Esophagus squamous epithelium (tissue), 5 donors: ENCODE measurements at regions not wholly inside any gene's neighbourhood (a gene's known extent, or its start where the extent isn't known, plus 50 kb on each side); places are given as distances from the start of the nearest gene placed in this dataset.

Source experiments
- DNase-seq: peaks from one replicate; lab custom pipeline; 2025; lab: John Stamatoyannopoulos, UW
- H3K27ac ChIP-seq, 4 donors: fragments of 200-600 bp; sonication (generic); one replicate each; pipeline ENCODE4 v1.5.1; 2016 to 2019; ENCODE audit warnings: mild to moderate bottlenecking in 1 of 4
- H3K27me3 ChIP-seq, 4 donors: fragments of 200-600 bp; sonication (generic); 1 replicate in 3 of 4; 2 replicates in 1 of 4; pipeline versions ENCODE4 v1.5.1 to v1.6.0; 2017 to 2021; ENCODE audit warnings: antibody characterized with exemption in 1 of 4
- H3K36me3 ChIP-seq, 3 donors: fragments of 200-600 bp; sonication (generic); one replicate each; pipeline ENCODE4 v1.5.1; 2016 to 2019
- H3K4me1 ChIP-seq, 3 donors: fragments of 200-600 bp; sonication (generic); one replicate each; pipeline ENCODE4 v1.5.1; 2017 to 2019
- H3K4me3 ChIP-seq, 4 donors: fragments of 200-600 bp; sonication (generic); 1 replicate in 3 of 4; 2 replicates in 1 of 4; pipeline ENCODE4 v1.5.1; 2016 to 2019; ENCODE audit warnings: mild to moderate bottlenecking in 2 of 4, moderate library complexity in 1 of 4
- H3K9me3 ChIP-seq, 3 donors: fragments of 200-600 bp; sonication (generic); one replicate each; pipeline ENCODE4 v1.5.1; 2016 to 2019
- CTCF ChIP-seq, 6 experiments: fragments of 450-650 bp in 4 of 6; fragments of 200-600 bp in 2 of 6; sonication (generic) in 2 of 6; IDR thresholded peaks; one replicate each; pipeline ENCODE4 v1.5.1; 2016 to 2019; ENCODE audit warnings: antibody characterized with exemption in 6 of 6, mild to moderate bottlenecking in 4 of 6, moderate library complexity in 4 of 6
- POLR2A ChIP-seq, 4 donors: fragments of 450-650 bp; IDR thresholded peaks; one replicate each; pipeline ENCODE4 v1.6.1; 2017; ENCODE audit warnings: antibody characterized with exemption in 4 of 4, mild to moderate bottlenecking in 4 of 4, moderate library complexity in 3 of 4
- WGBS, 2 donors: methylation state at CpG; one replicate each; pipeline ENCODE4 v1.1.5; 2018; 5-methylcytosine and 5-hydroxymethylcytosine counted together
- intact Hi-C: fragments of 100-400 bp; cut with DNase I; formaldehyde crosslinking; loops from one replicate; pipeline ENCODE4 v1.15.0; 2022
- donor health status: DM: yes; HTN: yes; CAD: no.

- no peaks in the 10 kb centered on the region for H3K36me3 ChIP-seq
- no peak for DNase-seq
- no peak for TF ChIP-seq CTCF (IDR thresholded peaks at IDR 0.05)
- no peak for TF ChIP-seq POLR2A (IDR thresholded peaks at IDR 0.05)
- H3K27ac ChIP-seq, result no peak overlapping the region
- no peak overlapping the region for H3K4me3 ChIP-seq
- intact Hi-C loops, result no loop called here
- WGBS, 2 donors, result 74 to 94% methylated on average over 1 of the region's 1 CpG
- H3K27me3 ChIP-seq, result no peaks in the 10 kb centered on the region
- H3K4me1 ChIP-seq, result no peaks in the 10 kb centered on the region
- H3K9me3 ChIP-seq, result no peaks in the 10 kb centered on the region
These were observed 371.7 kb downstream of the TENT5A start for GRCh38 chr6:81380718-81381338.

GRCh38 chr6:81376745-81377144 lies 375.7 kb downstream of the TENT5A start:
- intact Hi-C loops, result no loop called here
- Histone ChIP-seq H3K36me3 (no peaks in the 10 kb centered on the region), H3K27me3 (no peaks in the 10 kb centered on the region), H3K27ac (no peak overlapping the region), H3K4me1 (no peaks in the 10 kb centered on the region), H3K9me3 (no peaks in the 10 kb centered on the region), H3K4me3 (no peak overlapping the region)
- WGBS, 2 donors, result 81 to 83% methylated on average over 5 of the region's 5 CpGs
- TF ChIP-seq POLR2A (IDR thresholded peaks at IDR 0.05) (no peak), CTCF (IDR thresholded peaks at IDR 0.05) (no peak)
- DNase-seq, result no peak

GRCh38 chr6:81373414-81373813 lies 379.1 kb downstream of the TENT5A start:
- 7 to 13% methylated on average over 1 of the region's 1 CpG for WGBS, 2 donors
- no peak for DNase-seq
- Histone ChIP-seq H3K4me1 (no peaks in the 10 kb centered on the region), H3K4me3 (no peak overlapping the region), H3K36me3 (no peaks in the 10 kb centered on the region), H3K27me3 (no peaks in the 10 kb centered on the region), H3K9me3 (no peaks in the 10 kb centered on the region), H3K27ac (no peak overlapping the region)
- intact Hi-C loops, result no loop called here
- TF ChIP-seq CTCF (IDR thresholded peaks at IDR 0.05) (no peak), POLR2A (IDR thresholded peaks at IDR 0.05) (no peak)

- Histone ChIP-seq H3K27ac (no peak overlapping the region), H3K27me3 (no peaks in the 10 kb centered on the region), H3K4me3 (no peak overlapping the region), H3K36me3 (no peaks in the 10 kb centered on the region), H3K4me1 (no peaks in the 10 kb centered on the region), H3K9me3 (no peaks in the 10 kb centered on the region)
- DNase-seq, result no peak
- TF ChIP-seq POLR2A (IDR thresholded peaks at IDR 0.05), result no peak
- TF ChIP-seq CTCF (IDR thresholded peaks at IDR 0.05), result no peak
- intact Hi-C loops, result no loop called here
These were observed 380.6 kb downstream of the TENT5A start for GRCh38 chr6:81371930-81372329.

GRCh38 chr6:81366972-81367371 lies 385.5 kb downstream of the TENT5A start:
- Histone ChIP-seq H3K27ac (no peak overlapping the region), H3K4me1 (no peaks in the 10 kb centered on the region), H3K27me3 (no peaks in the 10 kb centered on the region), H3K9me3 (no peaks in the 10 kb centered on the region), H3K4me3 (no peak overlapping the region), H3K36me3 (no peaks in the 10 kb centered on the region)
- intact Hi-C loops, result no loop called here
- DNase-seq, result no peak
- TF ChIP-seq POLR2A (IDR thresholded peaks at IDR 0.05) (no peak), CTCF (IDR thresholded peaks at IDR 0.05) (no peak)
- 21 to 33% methylated on average over 3 of the region's 3 CpGs for WGBS, 2 donors
